Liver (tissue), 8 donors: ENCODE measurements at regions not wholly inside any gene's neighbourhood (a gene's known extent, or its start where the extent isn't known, plus 50 kb on each side); places are given as distances from the start of the nearest gene placed in this dataset.

Source experiments
- DNase-seq: peaks from one replicate; pipeline ENCODE4 v3.0.0-alpha.2; 2017; ENCODE audit warnings: low spot score
- H3K27ac ChIP-seq, 2 donors: one replicate each; pipeline ENCODE4 v1.7.0; 2013; ENCODE audit warnings: inconsistent platforms in 2 of 2, low read length in 2 of 2, control low read depth in 1 of 2, low read depth in 1 of 2, mild to moderate bottlenecking in 1 of 2
- H3K27me3 ChIP-seq, 4 donors: one replicate each; pipeline versions ENCODE4 v1.6.1 to v1.7.0; 2013; ENCODE audit warnings: low read length in 3 of 4, inconsistent platforms in 1 of 4, mild to moderate bottlenecking in 1 of 4, moderate library complexity in 1 of 4; ENCODE audit not compliant: control insufficient read depth in 4 of 4, insufficient read depth in 4 of 4
- H3K36me3 ChIP-seq, 4 donors: one replicate each; pipeline versions ENCODE4 v1.6.1 to v1.7.0; 2013; ENCODE audit warnings: low read length in 3 of 4, mild to moderate bottlenecking in 3 of 4, low read depth in 1 of 4, moderate library complexity in 1 of 4; ENCODE audit not compliant: control insufficient read depth in 4 of 4, insufficient read depth in 3 of 4
- H3K4me1 ChIP-seq, 4 donors: one replicate each; pipeline versions ENCODE4 v1.6.1 to v1.7.0; 2013; ENCODE audit warnings: low read length in 3 of 4, mild to moderate bottlenecking in 3 of 4, moderate library complexity in 1 of 4; ENCODE audit not compliant: control insufficient read depth in 4 of 4, insufficient read depth in 4 of 4
- H3K4me3 ChIP-seq, 3 donors: one replicate each; pipeline versions ENCODE4 v1.6.1 to v1.7.0; 2013; ENCODE audit warnings: low read length in 3 of 3, control low read depth in 1 of 3, low read depth in 1 of 3, mild to moderate bottlenecking in 1 of 3
- H3K9ac ChIP-seq, 2 donors: one replicate each; pipeline ENCODE4 v1.7.0; 2013; ENCODE audit warnings: low read length in 2 of 2, mild to moderate bottlenecking in 2 of 2, moderate library complexity in 2 of 2, control low read depth in 1 of 2, low read depth in 1 of 2
- H3K9me3 ChIP-seq, 4 donors: one replicate each; pipeline versions ENCODE4 v1.6.1 to v1.7.0; 2013; ENCODE audit warnings: low read length in 3 of 4; ENCODE audit not compliant: control insufficient read depth in 4 of 4
- EGR1 ChIP-seq, 2 donors: IDR thresholded peaks; 2 replicates each; pipeline ENCODE4 v1.6.1; 2016 to 2018; ENCODE audit warnings: antibody characterized with exemption in 2 of 2, low read depth in 2 of 2
- FOXA1 ChIP-seq: IDR thresholded peaks from 2 replicates; pipeline ENCODE4 v1.6.1; 2016; ENCODE audit warnings: antibody characterized with exemption
- FOXA2 ChIP-seq: IDR thresholded peaks from 2 replicates; pipeline ENCODE4 v1.6.1; 2016; ENCODE audit warnings: antibody characterized with exemption
- GABPA ChIP-seq, 2 donors: IDR thresholded peaks in 1 of 2; conservative IDR thresholded peaks in 1 of 2; 2 replicates each; pipeline ENCODE4 v1.6.1; 2016; ENCODE audit warnings: antibody characterized with exemption in 2 of 2, mild to moderate bottlenecking in 1 of 2, moderate library complexity in 1 of 2
- HNF4A ChIP-seq, 2 donors: conservative IDR thresholded peaks; 2 replicates each; pipeline ENCODE4 v1.6.1; 2016; ENCODE audit warnings: antibody characterized with exemption in 2 of 2, mild to moderate bottlenecking in 2 of 2
- HNF4G ChIP-seq: IDR thresholded peaks from 2 replicates; pipeline ENCODE4 v1.6.1; 2016; ENCODE audit warnings: antibody characterized with exemption
- JUND ChIP-seq, 2 donors: IDR thresholded peaks; 2 replicates each; pipeline ENCODE4 v1.6.1; 2016; ENCODE audit warnings: antibody characterized with exemption in 2 of 2
- MAX ChIP-seq: IDR thresholded peaks from 2 replicates; pipeline ENCODE4 v1.6.1; 2016; ENCODE audit warnings: antibody characterized with exemption
- NR2F2 ChIP-seq: IDR thresholded peaks from 2 replicates; pipeline ENCODE4 v1.6.1; 2016; ENCODE audit warnings: antibody characterized with exemption
- RAD21 ChIP-seq, 2 donors: IDR thresholded peaks; 2 replicates each; pipeline ENCODE4 v1.6.1; 2016; ENCODE audit warnings: antibody characterized with exemption in 2 of 2, mild to moderate bottlenecking in 2 of 2
- RXRA ChIP-seq, 2 donors: IDR thresholded peaks; 2 replicates each; pipeline ENCODE4 v1.6.1; 2017 to 2018; ENCODE audit warnings: antibody characterized with exemption in 2 of 2, mild to moderate bottlenecking in 1 of 2
- SP1 ChIP-seq: IDR thresholded peaks from 2 replicates; pipeline ENCODE4 v1.6.1; 2018; ENCODE audit warnings: antibody characterized with exemption, mild to moderate bottlenecking
- TAF1 ChIP-seq: conservative IDR thresholded peaks from 2 replicates; pipeline ENCODE4 v1.6.1; 2016; ENCODE audit warnings: antibody characterized with exemption, mild to moderate bottlenecking
- YY1 ChIP-seq: IDR thresholded peaks from 2 replicates; pipeline ENCODE4 v1.6.1; 2016; ENCODE audit warnings: antibody characterized with exemption, mild to moderate bottlenecking
- WGBS: extraction: QIAGEN DNeasy Blood & Tissue Kit; methylation state at CpG from one replicate; pipeline ENCODE4 v1.1.7; 2013; 5-methylcytosine and 5-hydroxymethylcytosine counted together
- TF ChIP-seq, protein P1 (sequence below): IDR thresholded peaks from 2 replicates; pipeline ENCODE4 v1.6.1; 2016; ENCODE audit warnings: antibody characterized with exemption
- TF ChIP-seq, protein P2 (sequence below): fragments of 150-350 bp; IDR thresholded peaks from 2 replicates; pipeline ENCODE4 v1.5.1; 2017; ENCODE audit warnings: improper control_type of control experiment, low read depth, low read length; ENCODE audit not compliant: missing input control
- TF ChIP-seq, protein P3 (sequence below): IDR thresholded peaks from 2 replicates; pipeline ENCODE4 v1.6.1; 2016; ENCODE audit warnings: antibody characterized with exemption
- TF ChIP-seq, protein P4 (sequence below): IDR thresholded peaks from 2 replicates; pipeline ENCODE4 v1.6.1; 2016; ENCODE audit warnings: antibody characterized with exemption, mild to moderate bottlenecking
- donor health status: healthy.
- donor health status: healthy.
- donor health status: healthy.
- donor health status: healthy.
- donor health status: healthy.

- no peaks in the 10 kb centered on the region for H3K36me3 ChIP-seq
- WGBS, result 94% methylated on average over 4 of the region's 4 CpGs
- no peak overlapping the region for H3K4me3 ChIP-seq
- no peak for DNase-seq
- no peaks in the 10 kb centered on the region for H3K9me3 ChIP-seq
- H3K9ac ChIP-seq, result no peak overlapping the region
- no peak overlapping the region for H3K27ac ChIP-seq
- no peaks in the 10 kb centered on the region for H3K4me1 ChIP-seq
- no peaks in the 10 kb centered on the region for H3K27me3 ChIP-seq
- TF ChIP-seq RAD21 (IDR thresholded peaks at IDR 0.05), result no peak
- no peak for TF ChIP-seq YY1
- TF ChIP-seq, protein P1, sequence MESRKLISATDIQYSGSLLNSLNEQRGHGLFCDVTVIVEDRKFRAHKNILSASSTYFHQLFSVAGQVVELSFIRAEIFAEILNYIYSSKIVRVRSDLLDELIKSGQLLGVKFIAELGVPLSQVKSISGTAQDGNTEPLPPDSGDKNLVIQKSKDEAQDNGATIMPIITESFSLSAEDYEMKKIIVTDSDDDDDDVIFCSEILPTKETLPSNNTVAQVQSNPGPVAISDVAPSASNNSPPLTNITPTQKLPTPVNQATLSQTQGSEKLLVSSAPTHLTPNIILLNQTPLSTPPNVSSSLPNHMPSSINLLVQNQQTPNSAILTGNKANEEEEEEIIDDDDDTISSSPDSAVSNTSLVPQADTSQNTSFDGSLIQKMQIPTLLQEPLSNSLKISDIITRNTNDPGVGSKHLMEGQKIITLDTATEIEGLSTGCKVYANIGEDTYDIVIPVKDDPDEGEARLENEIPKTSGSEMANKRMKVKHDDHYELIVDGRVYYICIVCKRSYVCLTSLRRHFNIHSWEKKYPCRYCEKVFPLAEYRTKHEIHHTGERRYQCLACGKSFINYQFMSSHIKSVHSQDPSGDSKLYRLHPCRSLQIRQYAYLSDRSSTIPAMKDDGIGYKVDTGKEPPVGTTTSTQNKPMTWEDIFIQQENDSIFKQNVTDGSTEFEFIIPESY, result no peak
- TF ChIP-seq, protein P2, sequence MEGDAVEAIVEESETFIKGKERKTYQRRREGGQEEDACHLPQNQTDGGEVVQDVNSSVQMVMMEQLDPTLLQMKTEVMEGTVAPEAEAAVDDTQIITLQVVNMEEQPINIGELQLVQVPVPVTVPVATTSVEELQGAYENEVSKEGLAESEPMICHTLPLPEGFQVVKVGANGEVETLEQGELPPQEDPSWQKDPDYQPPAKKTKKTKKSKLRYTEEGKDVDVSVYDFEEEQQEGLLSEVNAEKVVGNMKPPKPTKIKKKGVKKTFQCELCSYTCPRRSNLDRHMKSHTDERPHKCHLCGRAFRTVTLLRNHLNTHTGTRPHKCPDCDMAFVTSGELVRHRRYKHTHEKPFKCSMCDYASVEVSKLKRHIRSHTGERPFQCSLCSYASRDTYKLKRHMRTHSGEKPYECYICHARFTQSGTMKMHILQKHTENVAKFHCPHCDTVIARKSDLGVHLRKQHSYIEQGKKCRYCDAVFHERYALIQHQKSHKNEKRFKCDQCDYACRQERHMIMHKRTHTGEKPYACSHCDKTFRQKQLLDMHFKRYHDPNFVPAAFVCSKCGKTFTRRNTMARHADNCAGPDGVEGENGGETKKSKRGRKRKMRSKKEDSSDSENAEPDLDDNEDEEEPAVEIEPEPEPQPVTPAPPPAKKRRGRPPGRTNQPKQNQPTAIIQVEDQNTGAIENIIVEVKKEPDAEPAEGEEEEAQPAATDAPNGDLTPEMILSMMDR, result no peak
- TF ChIP-seq TAF1, result no peak
- TF ChIP-seq HNF4G, result no peak
- TF ChIP-seq RXRA (IDR thresholded peaks at IDR 0.05), result no peak
- TF ChIP-seq FOXA1, result no peak
- no peak for TF ChIP-seq NR2F2
- no peak for TF ChIP-seq JUND (IDR thresholded peaks at IDR 0.05)
- TF ChIP-seq, protein P3, sequence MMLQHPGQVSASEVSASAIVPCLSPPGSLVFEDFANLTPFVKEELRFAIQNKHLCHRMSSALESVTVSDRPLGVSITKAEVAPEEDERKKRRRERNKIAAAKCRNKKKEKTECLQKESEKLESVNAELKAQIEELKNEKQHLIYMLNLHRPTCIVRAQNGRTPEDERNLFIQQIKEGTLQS, result no peak
- TF ChIP-seq EGR1 (IDR thresholded peaks at IDR 0.05; ENCODE audit: low read depth in 2 of 2), result no peak
- TF ChIP-seq, protein P4, sequence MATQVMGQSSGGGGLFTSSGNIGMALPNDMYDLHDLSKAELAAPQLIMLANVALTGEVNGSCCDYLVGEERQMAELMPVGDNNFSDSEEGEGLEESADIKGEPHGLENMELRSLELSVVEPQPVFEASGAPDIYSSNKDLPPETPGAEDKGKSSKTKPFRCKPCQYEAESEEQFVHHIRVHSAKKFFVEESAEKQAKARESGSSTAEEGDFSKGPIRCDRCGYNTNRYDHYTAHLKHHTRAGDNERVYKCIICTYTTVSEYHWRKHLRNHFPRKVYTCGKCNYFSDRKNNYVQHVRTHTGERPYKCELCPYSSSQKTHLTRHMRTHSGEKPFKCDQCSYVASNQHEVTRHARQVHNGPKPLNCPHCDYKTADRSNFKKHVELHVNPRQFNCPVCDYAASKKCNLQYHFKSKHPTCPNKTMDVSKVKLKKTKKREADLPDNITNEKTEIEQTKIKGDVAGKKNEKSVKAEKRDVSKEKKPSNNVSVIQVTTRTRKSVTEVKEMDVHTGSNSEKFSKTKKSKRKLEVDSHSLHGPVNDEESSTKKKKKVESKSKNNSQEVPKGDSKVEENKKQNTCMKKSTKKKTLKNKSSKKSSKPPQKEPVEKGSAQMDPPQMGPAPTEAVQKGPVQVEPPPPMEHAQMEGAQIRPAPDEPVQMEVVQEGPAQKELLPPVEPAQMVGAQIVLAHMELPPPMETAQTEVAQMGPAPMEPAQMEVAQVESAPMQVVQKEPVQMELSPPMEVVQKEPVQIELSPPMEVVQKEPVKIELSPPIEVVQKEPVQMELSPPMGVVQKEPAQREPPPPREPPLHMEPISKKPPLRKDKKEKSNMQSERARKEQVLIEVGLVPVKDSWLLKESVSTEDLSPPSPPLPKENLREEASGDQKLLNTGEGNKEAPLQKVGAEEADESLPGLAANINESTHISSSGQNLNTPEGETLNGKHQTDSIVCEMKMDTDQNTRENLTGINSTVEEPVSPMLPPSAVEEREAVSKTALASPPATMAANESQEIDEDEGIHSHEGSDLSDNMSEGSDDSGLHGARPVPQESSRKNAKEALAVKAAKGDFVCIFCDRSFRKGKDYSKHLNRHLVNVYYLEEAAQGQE, result no peak
- TF ChIP-seq SP1, result no peak
- TF ChIP-seq MAX, result no peak
- TF ChIP-seq FOXA2, result no peak
- TF ChIP-seq GABPA (IDR thresholded peaks at IDR 0.05 in 1 of 2, conservative IDR thresholded peaks at IDR 0.05 in 1 of 2), result no peak
- TF ChIP-seq HNF4A (conservative IDR thresholded peaks at IDR 0.05), result no peak
Observed at GRCh38 chr15:39282663-39283208, 298.1 kb upstream of the THBS1 start.
